HFFc6 (cell line): ENCODE measurements at regions not wholly inside any gene's neighbourhood (a gene's known extent, or its start where the extent isn't known, plus 50 kb on each side); places are given as distances from the start of the nearest gene placed in this dataset.
A peak's percentile ranks its signal among the peaks of the same experiment; 100 is the strongest.

Experiments
- DNase-seq: peaks from one replicate; pipeline ENCODE4 v3.0.0-alpha.2; 2018
- H3K27ac Mint-ChIP-seq: 2 replicates; pipeline ENCODE4 v1.8.0; 2020; ENCODE audit warnings: mild to moderate bottlenecking, mixed read lengths
- H3K27me3 Mint-ChIP-seq: 2 replicates; pipeline ENCODE4 v1.8.0; 2021; ENCODE audit warnings: mild to moderate bottlenecking, moderate library complexity, mixed read lengths; ENCODE audit not compliant: insufficient read depth
- H3K36me3 Mint-ChIP-seq: 2 replicates; pipeline ENCODE4 v1.8.0; 2021; ENCODE audit warnings: low read depth, mixed read lengths
- H3K4me1 Mint-ChIP-seq: 2 replicates; pipeline ENCODE4 v1.8.0; 2020; ENCODE audit warnings: low read depth, mixed read lengths
- H3K4me3 Mint-ChIP-seq: 2 replicates; pipeline ENCODE4 v1.8.0; 2020; ENCODE audit warnings: mild to moderate bottlenecking, moderate library complexity, mixed read lengths
- H3K9me3 Mint-ChIP-seq: 2 replicates; pipeline ENCODE4 v1.8.0; 2020; ENCODE audit warnings: mild to moderate bottlenecking, mixed read lengths
- TF ChIP-seq, protein P1 (sequence below): fragments of 200-600 bp; sonication (generic); IDR thresholded peaks from 2 replicates; pipeline ENCODE4 v1.5.0; 2021; ENCODE audit warnings: antibody characterized with exemption, mild to moderate bottlenecking

DNA sequence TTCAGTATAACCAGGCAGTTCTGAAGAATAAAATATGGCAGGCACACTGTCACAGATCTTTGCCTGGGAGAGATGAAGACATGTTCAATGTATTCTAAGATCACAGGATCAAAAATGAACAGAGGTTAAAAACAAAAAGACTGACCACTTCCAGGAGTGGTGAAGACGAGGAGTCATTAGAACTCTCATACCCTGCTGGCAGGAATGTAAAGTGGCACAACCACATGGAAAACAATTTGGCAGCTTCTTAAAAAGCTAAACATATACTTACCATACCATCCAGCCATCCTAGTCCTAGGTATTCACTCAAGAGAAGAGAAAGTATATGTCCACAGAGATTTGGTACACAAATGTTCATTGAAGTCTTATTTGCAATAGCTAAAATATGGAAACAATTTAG is 406.3 kb downstream of the NPIPA8 start:
- Mint-ChIP-seq H3K27me3 (no peaks in the 10 kb centered on the region), H3K4me3 (no peak overlapping the region), H3K9me3 (peaks cover 8% of the 10 kb centered on the region), H3K4me1 (no peaks in the 10 kb centered on the region), H3K36me3 (no peaks in the 10 kb centered on the region), H3K27ac (no peak overlapping the region)
- TF ChIP-seq, protein P1, sequence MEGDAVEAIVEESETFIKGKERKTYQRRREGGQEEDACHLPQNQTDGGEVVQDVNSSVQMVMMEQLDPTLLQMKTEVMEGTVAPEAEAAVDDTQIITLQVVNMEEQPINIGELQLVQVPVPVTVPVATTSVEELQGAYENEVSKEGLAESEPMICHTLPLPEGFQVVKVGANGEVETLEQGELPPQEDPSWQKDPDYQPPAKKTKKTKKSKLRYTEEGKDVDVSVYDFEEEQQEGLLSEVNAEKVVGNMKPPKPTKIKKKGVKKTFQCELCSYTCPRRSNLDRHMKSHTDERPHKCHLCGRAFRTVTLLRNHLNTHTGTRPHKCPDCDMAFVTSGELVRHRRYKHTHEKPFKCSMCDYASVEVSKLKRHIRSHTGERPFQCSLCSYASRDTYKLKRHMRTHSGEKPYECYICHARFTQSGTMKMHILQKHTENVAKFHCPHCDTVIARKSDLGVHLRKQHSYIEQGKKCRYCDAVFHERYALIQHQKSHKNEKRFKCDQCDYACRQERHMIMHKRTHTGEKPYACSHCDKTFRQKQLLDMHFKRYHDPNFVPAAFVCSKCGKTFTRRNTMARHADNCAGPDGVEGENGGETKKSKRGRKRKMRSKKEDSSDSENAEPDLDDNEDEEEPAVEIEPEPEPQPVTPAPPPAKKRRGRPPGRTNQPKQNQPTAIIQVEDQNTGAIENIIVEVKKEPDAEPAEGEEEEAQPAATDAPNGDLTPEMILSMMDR = peak; percentile 52
- DNase-seq = no peak

- Mint-ChIP-seq H3K4me1 (no peaks in the 10 kb centered on the region), H3K9me3 (peaks cover 8% of the 10 kb centered on the region), H3K27me3 (no peaks in the 10 kb centered on the region), H3K27ac (no peak overlapping the region), H3K4me3 (no peak overlapping the region), H3K36me3 (no peaks in the 10 kb centered on the region)
- DNase-seq = no peak
- TF ChIP-seq, protein P1 = no peak
Observed at GRCh38 chr16:17926866-17927399, 409.6 kb downstream of the NPIPA8 start.

GRCh38 chr16:17926461-17926860 is 410.1 kb downstream of the NPIPA8 start:
- H3K4me1 Mint-ChIP-seq = no peaks in the 10 kb centered on the region
- H3K9me3 Mint-ChIP-seq = peaks cover 8% of the 10 kb centered on the region
- H3K27ac Mint-ChIP-seq = no peak overlapping the region
- no peaks in the 10 kb centered on the region for H3K27me3 Mint-ChIP-seq
- H3K4me3 Mint-ChIP-seq = no peak overlapping the region
- H3K36me3 Mint-ChIP-seq = no peaks in the 10 kb centered on the region
- TF ChIP-seq, protein P1 = no peak
- no peak for DNase-seq

- Mint-ChIP-seq H3K36me3 (no peaks in the 10 kb centered on the region), H3K4me3 (no peak overlapping the region), H3K27ac (no peak overlapping the region), H3K4me1 (no peaks in the 10 kb centered on the region), H3K27me3 (no peaks in the 10 kb centered on the region), H3K9me3 (peaks cover 8% of the 10 kb centered on the region)
- TF ChIP-seq, protein P1 = no peak
- DNase-seq = no peak
Observed at GRCh38 chr16:17925761-17926160, 410.8 kb downstream of the NPIPA8 start.

- Mint-ChIP-seq H3K27ac (no peak overlapping the region), H3K9me3 (0 out of 2 replicates have a peak, but pooled peaks cover 4% of the 10 kb centered on the region), H3K4me3 (no peak overlapping the region), H3K4me1 (no peaks in the 10 kb centered on the region), H3K36me3 (no peaks in the 10 kb centered on the region), H3K27me3 (no peaks in the 10 kb centered on the region)
- TF ChIP-seq, protein P1 = peak; percentile 70
- no peak for DNase-seq
Observed at GRCh38 chr16:17921357-17921978, 415.1 kb downstream of the NPIPA8 start.
